ENCODE measurements at regions not wholly inside any gene's neighbourhood (a gene's known extent, or its start where the extent isn't known, plus 50 kb on each side); places are given as distances from the start of the nearest gene placed in this dataset.

DNA sequence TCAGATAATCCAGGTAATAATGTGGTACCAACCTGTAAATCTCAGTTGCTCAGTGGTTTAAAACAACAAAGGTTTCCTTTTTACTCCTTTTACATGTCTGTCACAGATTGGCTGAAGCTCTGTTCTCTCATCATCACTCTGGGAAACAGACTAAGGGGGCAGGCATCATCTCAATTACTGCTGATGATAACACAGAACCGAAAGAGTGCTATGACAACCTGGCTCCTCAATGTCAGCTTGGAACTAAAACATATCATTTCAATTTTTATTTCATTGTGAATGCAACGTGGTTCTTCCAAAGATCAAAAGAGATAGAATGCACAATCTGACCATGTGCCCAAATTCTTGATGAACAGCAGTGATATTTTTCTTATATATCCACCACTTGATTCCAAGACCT lies 1315.0 kb upstream of the CDH2 start:
- TF ChIP-seq, protein P1, sequence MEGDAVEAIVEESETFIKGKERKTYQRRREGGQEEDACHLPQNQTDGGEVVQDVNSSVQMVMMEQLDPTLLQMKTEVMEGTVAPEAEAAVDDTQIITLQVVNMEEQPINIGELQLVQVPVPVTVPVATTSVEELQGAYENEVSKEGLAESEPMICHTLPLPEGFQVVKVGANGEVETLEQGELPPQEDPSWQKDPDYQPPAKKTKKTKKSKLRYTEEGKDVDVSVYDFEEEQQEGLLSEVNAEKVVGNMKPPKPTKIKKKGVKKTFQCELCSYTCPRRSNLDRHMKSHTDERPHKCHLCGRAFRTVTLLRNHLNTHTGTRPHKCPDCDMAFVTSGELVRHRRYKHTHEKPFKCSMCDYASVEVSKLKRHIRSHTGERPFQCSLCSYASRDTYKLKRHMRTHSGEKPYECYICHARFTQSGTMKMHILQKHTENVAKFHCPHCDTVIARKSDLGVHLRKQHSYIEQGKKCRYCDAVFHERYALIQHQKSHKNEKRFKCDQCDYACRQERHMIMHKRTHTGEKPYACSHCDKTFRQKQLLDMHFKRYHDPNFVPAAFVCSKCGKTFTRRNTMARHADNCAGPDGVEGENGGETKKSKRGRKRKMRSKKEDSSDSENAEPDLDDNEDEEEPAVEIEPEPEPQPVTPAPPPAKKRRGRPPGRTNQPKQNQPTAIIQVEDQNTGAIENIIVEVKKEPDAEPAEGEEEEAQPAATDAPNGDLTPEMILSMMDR (IDR thresholded peaks at IDR 0.05) = no peak
- no peak for TF ChIP-seq ZFX (IDR thresholded peaks at IDR 0.05; ENCODE audit: borderline replicate concordance)
